ENCODE measurements at regions not wholly inside any gene's neighbourhood (a gene's known extent, or its start where the extent isn't known, plus 50 kb on each side); places are given as distances from the start of the nearest gene placed in this dataset.

DNA sequence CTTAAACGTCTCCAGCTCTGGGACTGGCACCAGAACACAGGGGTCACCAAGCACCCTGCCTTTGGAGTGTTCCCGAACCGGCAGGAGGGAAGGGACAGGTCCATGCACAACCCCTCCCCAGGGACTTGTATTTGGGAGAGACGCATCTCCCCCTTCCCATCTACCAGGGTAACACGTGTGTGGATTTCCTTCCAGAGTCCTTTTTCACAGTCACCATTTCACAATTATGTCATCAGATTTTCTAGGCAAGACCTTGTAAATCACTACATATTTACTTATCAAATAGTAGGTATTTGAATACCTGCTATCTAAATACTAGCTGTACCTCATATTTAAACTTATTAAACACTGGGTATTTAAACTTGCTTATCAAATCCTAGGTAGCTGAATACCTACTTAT, 57.4 kb upstream of the AJAP1 start:
- DNase-seq, result no peak

GRCh38 chr1:4598561-4598960, 55.8 kb upstream of the AJAP1 start:
- no peak for DNase-seq

GRCh38 chr1:4599521-4599920, 54.9 kb upstream of the AJAP1 start:
- no peak for DNase-seq

GRCh38 chr1:4599951-4600481, 54.4 kb upstream of the AJAP1 start:
- DNase-seq, result no peak

GRCh38 chr1:4600615-4601460, 53.6 kb upstream of the AJAP1 start:
- DNase-seq, result no peak

GRCh38 chr1:4601941-4602340, 52.5 kb upstream of the AJAP1 start:
- no peak for DNase-seq

- DNase-seq, result no peak
Observed at GRCh38 chr1:4602462-4603294, 51.7 kb upstream of the AJAP1 start.

GRCh38 chr1:4603295-4604110, 50.9 kb upstream of the AJAP1 start:
- DNase-seq, result no peak

All from NCI-H2029 treated with DMSO at 0.1 percent for 48 hours (cell line).